ENCODE measurements at regions not wholly inside any gene's neighbourhood (a gene's known extent, or its start where the extent isn't known, plus 50 kb on each side); places are given as distances from the start of the nearest gene placed in this dataset.

DNA sequence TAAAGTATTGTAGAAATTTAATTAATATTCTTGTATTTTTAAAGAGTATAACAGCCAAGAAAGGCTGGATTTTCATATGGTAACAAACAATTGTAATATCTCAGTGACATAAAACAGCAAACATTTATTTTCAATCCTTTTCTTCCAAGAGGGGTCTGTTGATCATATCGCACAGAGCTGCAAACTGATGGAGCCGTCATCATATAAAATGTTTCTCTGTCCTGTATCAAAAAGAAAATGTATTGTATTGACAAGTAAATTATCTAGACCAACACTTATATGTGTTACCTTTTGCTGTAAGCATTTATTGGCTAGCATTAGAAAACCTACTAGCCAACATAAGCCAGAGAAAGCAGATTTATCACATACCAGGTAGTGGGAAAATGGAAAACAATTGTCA, 2861.4 kb upstream of the PCDH20 start:
- TF ChIP-seq ZNF263 (CRISPR knock-in tag; IDR thresholded peaks at IDR 0.05; ENCODE audit: low read depth) (no peak), FOXP1 (CRISPR knock-in tag; IDR thresholded peaks at IDR 0.05; ENCODE audit: borderline replicate concordance) (no peak)
- POLR2A ChIA-PET: no interaction called here
- no peak for ATAC-seq
- Mint-ChIP-seq H3K36me3 (peaks cover 9% of the 10 kb centered on the region), H3K4me3 (no peak overlapping the region), H3K27ac (no peak overlapping the region), H3K9me3 (peaks cover 22% of the 10 kb centered on the region), H3K27me3 (ENCODE audit: low read depth) (no peaks in the 10 kb centered on the region), H3K4me1 (peaks cover 4% of the 10 kb centered on the region)
- DNase-seq (ENCODE audit: low spot score): no peak
- CTCF ChIA-PET: no interaction called here

DNA sequence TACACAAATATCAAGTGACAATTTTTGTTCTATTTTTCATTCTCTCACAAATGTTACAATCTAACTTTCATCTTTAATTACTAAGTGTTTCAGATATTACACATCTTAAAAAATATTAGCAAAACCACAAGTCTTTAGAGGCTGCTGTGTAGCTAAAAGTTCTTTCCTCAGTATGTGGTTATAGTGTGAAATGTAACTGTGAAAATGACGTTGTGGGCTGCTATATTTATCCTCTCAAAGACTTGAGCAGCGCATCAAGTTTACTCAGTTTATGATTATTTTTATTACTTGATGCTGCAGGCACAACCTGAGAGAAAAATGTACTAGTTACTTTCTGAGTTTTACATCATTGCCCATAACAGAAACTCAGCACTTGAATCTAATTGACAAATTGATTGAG, 2860.6 kb upstream of the PCDH20 start:
- ChIA-PET CTCF (no interaction called here), POLR2A (no interaction called here)
- H3K9me3 Mint-ChIP-seq: peaks cover 18% of the 10 kb centered on the region
- H3K27ac Mint-ChIP-seq: no peak overlapping the region
- H3K4me1 Mint-ChIP-seq: peaks cover 4% of the 10 kb centered on the region
- ATAC-seq (no peak), DNase-seq (ENCODE audit: low spot score) (no peak)
- H3K27me3 Mint-ChIP-seq (ENCODE audit: low read depth): no peaks in the 10 kb centered on the region
- H3K36me3 Mint-ChIP-seq: peaks cover 9% of the 10 kb centered on the region
- H3K4me3 Mint-ChIP-seq: no peak overlapping the region
- TF ChIP-seq, protein P1, sequence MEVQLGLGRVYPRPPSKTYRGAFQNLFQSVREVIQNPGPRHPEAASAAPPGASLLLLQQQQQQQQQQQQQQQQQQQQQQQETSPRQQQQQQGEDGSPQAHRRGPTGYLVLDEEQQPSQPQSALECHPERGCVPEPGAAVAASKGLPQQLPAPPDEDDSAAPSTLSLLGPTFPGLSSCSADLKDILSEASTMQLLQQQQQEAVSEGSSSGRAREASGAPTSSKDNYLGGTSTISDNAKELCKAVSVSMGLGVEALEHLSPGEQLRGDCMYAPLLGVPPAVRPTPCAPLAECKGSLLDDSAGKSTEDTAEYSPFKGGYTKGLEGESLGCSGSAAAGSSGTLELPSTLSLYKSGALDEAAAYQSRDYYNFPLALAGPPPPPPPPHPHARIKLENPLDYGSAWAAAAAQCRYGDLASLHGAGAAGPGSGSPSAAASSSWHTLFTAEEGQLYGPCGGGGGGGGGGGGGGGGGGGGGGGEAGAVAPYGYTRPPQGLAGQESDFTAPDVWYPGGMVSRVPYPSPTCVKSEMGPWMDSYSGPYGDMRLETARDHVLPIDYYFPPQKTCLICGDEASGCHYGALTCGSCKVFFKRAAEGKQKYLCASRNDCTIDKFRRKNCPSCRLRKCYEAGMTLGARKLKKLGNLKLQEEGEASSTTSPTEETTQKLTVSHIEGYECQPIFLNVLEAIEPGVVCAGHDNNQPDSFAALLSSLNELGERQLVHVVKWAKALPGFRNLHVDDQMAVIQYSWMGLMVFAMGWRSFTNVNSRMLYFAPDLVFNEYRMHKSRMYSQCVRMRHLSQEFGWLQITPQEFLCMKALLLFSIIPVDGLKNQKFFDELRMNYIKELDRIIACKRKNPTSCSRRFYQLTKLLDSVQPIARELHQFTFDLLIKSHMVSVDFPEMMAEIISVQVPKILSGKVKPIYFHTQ (CRISPR knock-in tag; IDR thresholded peaks at IDR 0.05): no peak
- TF ChIP-seq CREB1 (CRISPR knock-in tag; IDR thresholded peaks at IDR 0.05) (no peak), OVOL2 (CRISPR knock-in tag; IDR thresholded peaks at IDR 0.05; ENCODE audit: borderline replicate concordance) (no peak), GRHL2 (CRISPR knock-in tag; IDR thresholded peaks at IDR 0.05; ENCODE audit: insufficient replicate concordance, severe bottlenecking) (no peak), RORB (CRISPR knock-in tag; IDR thresholded peaks at IDR 0.05) (no peak), SMAD3 (CRISPR knock-in tag; IDR thresholded peaks at IDR 0.05; ENCODE audit: borderline replicate concordance) (no peak), ZNF416 (CRISPR knock-in tag; IDR thresholded peaks at IDR 0.05) (no peak)
- TF ChIP-seq, protein P2, sequence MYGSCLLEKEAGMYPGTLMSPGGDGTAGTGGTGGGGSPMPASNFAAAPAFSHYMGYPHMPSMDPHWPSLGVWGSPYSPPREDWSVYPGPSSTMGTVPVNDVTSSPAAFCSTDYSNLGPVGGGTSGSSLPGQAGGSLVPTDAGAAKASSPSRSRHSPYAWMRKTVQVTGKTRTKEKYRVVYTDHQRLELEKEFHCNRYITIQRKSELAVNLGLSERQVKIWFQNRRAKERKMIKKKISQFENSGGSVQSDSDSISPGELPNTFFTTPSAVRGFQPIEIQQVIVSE (CRISPR knock-in tag; IDR thresholded peaks at IDR 0.05; ENCODE audit: borderline replicate concordance): no peak
- TF ChIP-seq, protein P3, sequence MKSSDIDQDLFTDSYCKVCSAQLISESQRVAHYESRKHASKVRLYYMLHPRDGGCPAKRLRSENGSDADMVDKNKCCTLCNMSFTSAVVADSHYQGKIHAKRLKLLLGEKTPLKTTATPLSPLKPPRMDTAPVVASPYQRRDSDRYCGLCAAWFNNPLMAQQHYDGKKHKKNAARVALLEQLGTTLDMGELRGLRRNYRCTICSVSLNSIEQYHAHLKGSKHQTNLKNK (CRISPR knock-in tag; IDR thresholded peaks at IDR 0.05): no peak
- TF ChIP-seq, protein P4, sequence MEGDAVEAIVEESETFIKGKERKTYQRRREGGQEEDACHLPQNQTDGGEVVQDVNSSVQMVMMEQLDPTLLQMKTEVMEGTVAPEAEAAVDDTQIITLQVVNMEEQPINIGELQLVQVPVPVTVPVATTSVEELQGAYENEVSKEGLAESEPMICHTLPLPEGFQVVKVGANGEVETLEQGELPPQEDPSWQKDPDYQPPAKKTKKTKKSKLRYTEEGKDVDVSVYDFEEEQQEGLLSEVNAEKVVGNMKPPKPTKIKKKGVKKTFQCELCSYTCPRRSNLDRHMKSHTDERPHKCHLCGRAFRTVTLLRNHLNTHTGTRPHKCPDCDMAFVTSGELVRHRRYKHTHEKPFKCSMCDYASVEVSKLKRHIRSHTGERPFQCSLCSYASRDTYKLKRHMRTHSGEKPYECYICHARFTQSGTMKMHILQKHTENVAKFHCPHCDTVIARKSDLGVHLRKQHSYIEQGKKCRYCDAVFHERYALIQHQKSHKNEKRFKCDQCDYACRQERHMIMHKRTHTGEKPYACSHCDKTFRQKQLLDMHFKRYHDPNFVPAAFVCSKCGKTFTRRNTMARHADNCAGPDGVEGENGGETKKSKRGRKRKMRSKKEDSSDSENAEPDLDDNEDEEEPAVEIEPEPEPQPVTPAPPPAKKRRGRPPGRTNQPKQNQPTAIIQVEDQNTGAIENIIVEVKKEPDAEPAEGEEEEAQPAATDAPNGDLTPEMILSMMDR (IDR thresholded peaks at IDR 0.05): no peak
- TF ChIP-seq, protein P5, sequence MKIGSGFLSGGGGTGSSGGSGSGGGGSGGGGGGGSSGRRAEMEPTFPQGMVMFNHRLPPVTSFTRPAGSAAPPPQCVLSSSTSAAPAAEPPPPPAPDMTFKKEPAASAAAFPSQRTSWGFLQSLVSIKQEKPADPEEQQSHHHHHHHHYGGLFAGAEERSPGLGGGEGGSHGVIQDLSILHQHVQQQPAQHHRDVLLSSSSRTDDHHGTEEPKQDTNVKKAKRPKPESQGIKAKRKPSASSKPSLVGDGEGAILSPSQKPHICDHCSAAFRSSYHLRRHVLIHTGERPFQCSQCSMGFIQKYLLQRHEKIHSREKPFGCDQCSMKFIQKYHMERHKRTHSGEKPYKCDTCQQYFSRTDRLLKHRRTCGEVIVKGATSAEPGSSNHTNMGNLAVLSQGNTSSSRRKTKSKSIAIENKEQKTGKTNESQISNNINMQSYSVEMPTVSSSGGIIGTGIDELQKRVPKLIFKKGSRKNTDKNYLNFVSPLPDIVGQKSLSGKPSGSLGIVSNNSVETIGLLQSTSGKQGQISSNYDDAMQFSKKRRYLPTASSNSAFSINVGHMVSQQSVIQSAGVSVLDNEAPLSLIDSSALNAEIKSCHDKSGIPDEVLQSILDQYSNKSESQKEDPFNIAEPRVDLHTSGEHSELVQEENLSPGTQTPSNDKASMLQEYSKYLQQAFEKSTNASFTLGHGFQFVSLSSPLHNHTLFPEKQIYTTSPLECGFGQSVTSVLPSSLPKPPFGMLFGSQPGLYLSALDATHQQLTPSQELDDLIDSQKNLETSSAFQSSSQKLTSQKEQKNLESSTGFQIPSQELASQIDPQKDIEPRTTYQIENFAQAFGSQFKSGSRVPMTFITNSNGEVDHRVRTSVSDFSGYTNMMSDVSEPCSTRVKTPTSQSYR (CRISPR knock-in tag; IDR thresholded peaks at IDR 0.05): no peak

DNA sequence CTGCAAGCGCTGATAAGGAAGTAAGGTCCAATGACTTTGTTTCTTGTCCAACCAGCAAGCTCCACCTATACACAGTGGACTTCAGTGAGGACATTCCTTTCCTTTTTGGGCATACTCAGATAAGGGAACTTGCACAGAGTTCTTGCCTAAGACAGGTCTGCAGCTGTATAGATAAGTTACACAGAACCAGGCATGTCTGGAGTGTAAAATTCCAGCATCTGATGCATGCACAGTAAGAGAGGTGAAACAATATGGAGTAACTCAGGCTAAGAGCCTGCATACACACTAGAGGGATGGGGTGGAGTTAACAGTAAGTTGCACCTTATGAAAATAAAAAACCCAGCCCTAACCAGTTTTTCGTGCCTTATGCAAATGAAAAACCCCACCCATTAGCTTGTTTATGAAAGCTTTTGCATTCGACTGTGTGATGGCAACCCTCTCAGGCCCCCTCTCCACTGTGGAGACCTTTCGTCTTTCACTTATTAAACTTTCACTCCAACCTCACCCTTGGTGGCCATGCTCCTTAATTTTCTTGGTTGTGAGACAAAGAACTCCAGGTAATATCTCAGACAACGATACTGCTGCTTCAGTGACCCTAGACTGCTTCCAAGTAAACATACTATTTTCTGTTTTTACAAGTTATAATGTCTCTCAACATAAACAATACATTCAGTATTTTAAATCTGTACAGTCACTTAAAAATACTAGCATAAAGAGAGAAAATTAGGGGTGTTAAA, 2859.0 kb upstream of the PCDH20 start:
- Mint-ChIP-seq H3K9me3 (peaks cover 10% of the 10 kb centered on the region), H3K36me3 (peaks cover 9% of the 10 kb centered on the region), H3K27ac (no peak overlapping the region), H3K4me3 (no peak overlapping the region), H3K4me1 (no peaks in the 10 kb centered on the region), H3K27me3 (ENCODE audit: low read depth) (no peaks in the 10 kb centered on the region)
- ATAC-seq (no peak), DNase-seq (ENCODE audit: low spot score) (no peak)
- POLR2A ChIA-PET: no interaction called here
- CTCF ChIA-PET: no interaction called here
- TF ChIP-seq NFE2L1 (CRISPR knock-in tag; IDR thresholded peaks at IDR 0.05) (no peak), CREB1 (CRISPR knock-in tag; IDR thresholded peaks at IDR 0.05) (no peak), ESRRA (CRISPR knock-in tag; IDR thresholded peaks at IDR 0.05; ENCODE audit: borderline replicate concordance) (no peak), ZNF138 (CRISPR knock-in tag; conservative IDR thresholded peaks at IDR 0.05) (no peak), ZNF671 (CRISPR knock-in tag; IDR thresholded peaks at IDR 0.05) (no peak)
- TF ChIP-seq, protein P6, sequence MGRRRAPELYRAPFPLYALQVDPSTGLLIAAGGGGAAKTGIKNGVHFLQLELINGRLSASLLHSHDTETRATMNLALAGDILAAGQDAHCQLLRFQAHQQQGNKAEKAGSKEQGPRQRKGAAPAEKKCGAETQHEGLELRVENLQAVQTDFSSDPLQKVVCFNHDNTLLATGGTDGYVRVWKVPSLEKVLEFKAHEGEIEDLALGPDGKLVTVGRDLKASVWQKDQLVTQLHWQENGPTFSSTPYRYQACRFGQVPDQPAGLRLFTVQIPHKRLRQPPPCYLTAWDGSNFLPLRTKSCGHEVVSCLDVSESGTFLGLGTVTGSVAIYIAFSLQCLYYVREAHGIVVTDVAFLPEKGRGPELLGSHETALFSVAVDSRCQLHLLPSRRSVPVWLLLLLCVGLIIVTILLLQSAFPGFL (CRISPR knock-in tag; IDR thresholded peaks at IDR 0.05; ENCODE audit: borderline replicate concordance): no peak
- TF ChIP-seq, protein P7, sequence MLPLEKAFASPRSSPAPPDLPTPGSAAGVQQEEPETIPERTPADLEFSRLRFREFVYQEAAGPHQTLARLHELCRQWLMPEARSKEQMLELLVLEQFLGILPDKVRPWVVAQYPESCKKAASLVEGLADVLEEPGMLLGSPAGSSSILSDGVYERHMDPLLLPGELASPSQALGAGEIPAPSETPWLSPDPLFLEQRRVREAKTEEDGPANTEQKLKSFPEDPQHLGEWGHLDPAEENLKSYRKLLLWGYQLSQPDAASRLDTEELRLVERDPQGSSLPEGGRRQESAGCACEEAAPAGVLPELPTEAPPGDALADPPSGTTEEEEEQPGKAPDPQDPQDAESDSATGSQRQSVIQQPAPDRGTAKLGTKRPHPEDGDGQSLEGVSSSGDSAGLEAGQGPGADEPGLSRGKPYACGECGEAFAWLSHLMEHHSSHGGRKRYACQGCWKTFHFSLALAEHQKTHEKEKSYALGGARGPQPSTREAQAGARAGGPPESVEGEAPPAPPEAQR (CRISPR knock-in tag; IDR thresholded peaks at IDR 0.05): no peak
